NCI-H774 (cell line): ENCODE measurements at regions not wholly inside any gene's neighbourhood (a gene's known extent, or its start where the extent isn't known, plus 50 kb on each side); places are given as distances from the start of the nearest gene placed in this dataset.
"Not testable (repeated sequence)": the region's sequence is repeated elsewhere in the genome, so short reads cannot be mapped to it uniquely, and the experiment has no call there.

Source experiments
- DNase-seq: peaks from one replicate; lab custom pipeline; 2025; lab: John Stamatoyannopoulos, UW

DNA sequence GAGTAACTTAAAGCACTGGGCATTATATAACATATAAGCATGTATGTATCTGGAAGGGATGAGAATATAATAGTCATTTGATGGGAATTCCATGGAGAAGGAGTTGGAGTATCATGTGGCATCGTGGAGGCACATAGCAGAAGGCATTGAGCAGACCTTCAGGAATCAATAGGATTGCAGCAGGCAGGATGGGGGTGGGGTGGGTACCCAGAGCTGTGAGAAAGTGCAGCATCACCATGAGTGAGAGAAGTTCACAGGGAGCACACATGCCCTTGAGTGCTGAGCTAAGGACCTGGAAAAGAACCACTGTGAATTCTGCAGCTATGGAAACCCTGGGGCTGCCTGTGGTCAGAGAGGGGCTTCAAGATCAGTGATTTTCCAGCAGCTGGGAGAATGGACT is 57.3 kb downstream of the MED10 start:
- no peak for DNase-seq

- no peak for DNase-seq
Observed at GRCh38 chr5:6319116-6319515, 59.2 kb downstream of the MED10 start.

DNA sequence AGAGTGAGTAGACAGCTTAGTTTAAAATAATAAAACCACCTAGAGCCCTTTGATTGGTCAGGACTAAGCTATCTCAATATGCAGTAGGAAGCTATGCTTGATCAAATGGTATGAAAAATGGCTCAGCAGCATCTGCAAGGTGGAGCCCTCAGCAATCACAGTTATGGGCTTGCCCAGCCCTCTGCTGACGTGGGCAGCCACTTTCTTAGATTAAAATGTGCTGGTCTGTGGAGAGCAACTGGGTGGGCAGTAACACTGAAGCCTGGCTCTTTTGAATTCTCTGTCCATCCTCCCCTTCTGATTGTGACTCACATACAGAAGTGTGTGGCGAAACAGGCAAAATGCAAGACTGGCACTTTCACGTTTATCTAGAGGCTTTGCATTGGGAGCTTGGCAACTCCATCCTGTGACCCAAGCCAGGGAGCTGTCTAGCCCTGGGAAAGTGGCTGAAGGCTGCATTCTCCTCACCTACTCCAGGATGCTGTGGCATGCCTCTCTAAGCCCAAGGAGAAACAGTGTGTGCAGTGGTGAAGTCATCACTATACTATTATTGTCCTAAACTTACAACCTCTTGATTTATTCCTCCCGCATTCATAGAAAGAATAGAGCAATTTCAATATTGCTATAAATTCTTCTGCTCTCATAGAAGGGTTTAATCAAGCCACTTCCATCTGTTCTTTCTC is 61.1 kb downstream of the MED10 start:
- DNase-seq: no peak

DNA sequence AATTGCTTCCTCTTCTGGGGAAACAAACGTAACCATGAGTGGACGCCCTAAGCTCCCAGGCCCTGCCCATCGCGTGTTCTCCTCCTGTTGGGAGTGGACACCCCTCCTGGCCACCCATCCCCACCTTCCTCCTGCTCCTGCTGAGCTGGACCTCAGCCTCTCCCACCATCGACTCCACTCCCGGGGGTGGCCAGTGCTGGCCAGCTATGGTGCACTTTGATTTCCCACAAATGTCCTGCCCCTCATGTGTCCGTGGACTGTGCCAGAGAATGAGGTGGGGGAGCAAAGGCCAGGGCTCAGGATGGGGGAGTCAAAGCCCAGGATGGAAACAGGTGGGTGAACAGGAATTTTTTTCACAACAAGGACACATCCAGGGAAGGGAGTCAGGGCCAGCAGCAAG is 62.8 kb downstream of the MED10 start:
- no peak for DNase-seq

DNA sequence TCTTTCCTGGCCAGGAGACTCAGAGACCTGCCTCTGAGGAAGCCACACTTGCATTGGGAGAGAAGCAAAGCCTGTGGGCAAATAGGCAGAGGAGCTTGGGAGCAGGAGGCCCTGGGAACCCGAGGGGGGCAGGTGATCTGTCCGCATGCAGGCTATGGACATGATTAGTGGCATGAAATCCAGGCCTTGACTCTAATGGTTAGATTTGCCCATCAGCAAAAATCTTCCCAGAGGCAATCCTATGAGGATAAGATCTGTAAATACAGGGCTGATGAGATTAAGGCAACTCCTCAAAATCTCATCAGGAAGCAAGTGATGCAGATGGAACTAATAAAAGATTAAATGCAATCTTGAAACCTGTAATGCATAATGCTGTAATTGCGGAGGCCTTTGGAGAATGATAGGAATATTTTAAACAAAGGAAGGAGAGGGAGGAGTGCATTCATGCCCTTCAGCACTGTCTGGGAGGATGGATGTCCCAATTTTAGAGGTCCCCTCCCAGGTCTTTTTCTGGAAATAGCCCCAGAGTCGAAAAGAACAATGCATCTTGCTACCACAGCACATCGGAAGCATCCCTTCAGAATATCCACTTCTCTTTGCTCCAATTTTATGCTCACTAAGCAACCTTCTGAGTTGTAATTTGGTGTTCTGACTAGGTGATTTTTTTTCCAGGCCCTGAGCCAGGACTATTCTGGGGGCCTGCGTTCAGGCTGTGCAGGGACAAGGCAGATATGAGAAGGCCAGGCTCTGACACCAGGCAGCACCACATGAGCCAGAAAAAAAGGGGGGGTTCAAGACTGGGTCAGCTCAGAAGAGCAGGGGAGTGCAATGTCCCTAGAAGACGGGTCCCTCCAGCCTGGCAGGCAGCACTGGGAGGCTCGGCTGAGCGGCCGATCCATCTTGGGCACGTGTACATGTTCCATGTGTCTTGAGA is 66.5 kb downstream of the MED10 start:
- no peak for DNase-seq

DNA sequence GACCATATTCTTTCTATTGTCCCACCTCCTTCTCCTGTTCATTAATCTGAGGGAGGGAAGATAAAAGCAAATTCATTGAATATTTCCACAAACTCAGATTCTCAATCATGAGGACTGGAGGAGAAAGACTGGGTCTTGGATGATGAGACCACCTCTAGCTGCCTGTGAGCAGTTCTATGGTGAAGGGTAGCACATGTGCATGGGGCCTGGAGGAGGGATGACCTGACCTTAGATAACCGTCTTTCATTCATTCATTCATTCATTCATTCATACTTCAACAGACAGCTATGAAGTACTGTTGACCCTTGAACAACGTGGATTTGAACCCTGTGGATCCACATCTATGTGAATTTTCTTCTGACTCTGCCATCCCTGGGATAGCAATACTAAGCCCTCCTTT is 68.4 kb downstream of the MED10 start:
- no peak for DNase-seq

DNA sequence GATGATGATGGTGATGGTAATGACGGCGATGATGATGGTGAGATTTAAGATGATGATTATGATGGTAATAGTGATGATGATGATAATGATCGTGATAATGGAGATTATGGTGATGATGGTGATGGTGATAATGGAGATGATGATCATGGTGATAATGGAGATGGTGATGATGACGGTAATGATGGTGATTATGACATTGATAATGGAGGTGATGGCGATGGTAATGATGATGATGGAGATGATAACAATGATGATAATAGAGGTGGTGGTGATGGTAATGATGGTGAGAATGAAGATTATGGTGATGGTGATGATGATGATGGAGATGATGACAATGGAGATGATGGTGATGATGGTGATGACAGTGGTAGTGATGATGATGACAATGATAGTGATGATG is 69.7 kb downstream of the MED10 start:
- DNase-seq: no peak

GRCh38 chr5:6307304-6307703 is 71.0 kb downstream of the MED10 start:
- DNase-seq: no peak

- DNase-seq: no peak
Observed at GRCh38 chr5:6305853-6306252, 72.5 kb downstream of the MED10 start.

DNA sequence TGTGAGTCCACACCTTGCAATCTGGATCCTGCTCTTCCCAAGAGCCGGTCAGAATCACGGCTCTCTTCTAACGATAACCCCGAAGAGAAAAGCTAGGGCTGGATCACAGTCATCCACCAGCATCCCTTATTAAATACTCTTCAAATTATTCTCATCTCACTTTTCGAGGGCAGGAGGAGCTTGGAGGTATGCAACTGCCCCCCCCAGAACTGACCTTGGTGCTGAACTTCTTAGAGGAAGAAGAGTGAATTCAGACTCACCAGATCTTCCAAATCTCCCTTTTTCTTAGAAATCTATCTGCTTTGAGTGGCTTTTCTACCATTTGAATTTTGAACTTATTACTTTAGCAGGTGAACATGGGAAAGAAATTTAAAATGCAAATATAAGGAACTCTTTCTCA is 75.7 kb downstream of the MED10 start:
- DNase-seq: no peak

- peak; percentile 55 for DNase-seq
Observed at GRCh38 chr5:6302075-6302474, 76.3 kb downstream of the MED10 start.

DNA sequence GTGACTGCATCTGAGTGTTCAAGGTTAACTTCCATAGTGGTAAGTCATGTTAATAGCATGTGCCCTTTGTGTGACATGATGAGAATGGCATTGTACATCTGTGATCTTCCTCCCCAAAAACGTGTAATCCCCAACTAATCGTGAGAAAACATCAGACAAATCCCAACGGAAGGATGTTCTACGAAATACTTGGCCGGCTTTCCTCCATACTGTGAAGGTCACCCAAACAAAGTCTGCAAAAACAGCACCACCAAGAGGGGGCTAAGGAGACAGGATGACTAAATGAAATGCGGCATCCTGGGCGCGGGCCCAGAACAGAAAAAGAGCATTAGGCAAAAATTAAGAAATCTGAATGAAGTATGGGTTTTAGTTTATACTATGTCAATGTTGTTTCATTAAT is 81.8 kb downstream of the MED10 start:
- no peak for DNase-seq

DNA sequence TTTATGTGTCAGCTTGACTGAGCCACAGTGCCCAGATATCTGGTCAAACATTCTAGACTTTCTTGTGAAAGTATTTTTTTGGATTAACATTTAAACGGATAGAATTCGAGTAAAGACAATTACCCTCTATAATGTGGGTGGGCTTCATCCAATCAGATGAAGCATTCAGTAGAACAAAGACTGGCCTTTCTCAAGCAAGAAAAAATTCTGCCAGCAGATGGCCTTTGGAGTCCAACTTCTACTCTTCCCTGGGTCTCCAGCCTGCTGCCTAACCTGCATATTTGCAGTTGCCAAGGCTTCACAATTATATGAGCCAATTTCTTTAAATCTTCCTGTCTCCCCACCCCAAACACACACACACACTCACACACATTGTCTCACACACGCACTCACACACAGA is 86.4 kb downstream of the MED10 start:
- no peak for DNase-seq

- DNase-seq: no peak
Observed at GRCh38 chr5:6289239-6289638, 89.1 kb downstream of the MED10 start.

DNA sequence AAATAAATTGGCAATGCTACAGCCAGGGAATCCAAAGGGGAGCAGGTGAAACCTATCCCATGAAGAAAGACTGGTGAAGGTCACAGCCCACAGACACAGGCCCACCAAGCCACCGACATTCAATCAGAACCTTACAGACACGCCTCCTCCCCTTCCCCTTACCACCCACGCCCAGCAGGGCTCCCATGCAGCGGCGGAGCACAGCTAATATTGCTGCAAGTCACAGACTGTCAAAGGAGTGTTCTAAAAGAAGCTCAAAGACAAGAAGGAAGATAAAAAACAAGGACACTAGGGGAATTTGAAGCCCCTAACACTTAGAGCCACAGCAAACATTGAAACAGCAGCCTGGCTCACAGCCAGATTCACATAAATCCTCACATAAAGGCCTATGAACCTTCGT is 91.2 kb downstream of the MED10 start:
- no peak for DNase-seq

- no peak for DNase-seq
Observed at GRCh38 chr5:6286404-6286803, 91.9 kb downstream of the MED10 start.

GRCh38 chr5:6284491-6284890 is 93.9 kb downstream of the MED10 start:
- not testable (repeated sequence) for DNase-seq

DNA sequence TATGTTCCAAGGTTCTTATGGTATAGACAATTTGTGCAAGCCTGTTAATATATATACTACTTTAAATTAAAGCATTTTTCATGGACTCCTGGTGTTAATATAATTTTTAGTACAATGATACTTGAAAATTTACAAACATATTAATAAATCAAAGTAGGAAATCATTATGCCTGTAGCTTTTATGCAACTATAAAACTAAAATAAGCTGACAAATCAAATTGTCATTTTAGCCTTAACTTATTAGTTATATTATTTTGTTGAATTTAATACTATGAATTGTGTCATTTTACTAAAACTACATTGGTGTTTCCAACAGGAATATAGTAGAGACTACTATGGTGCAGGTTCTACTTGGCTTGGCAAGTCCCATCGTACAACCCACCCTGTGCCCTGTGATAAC is 96.0 kb downstream of the MED10 start:
- DNase-seq: no peak

- no peak for DNase-seq
Observed at GRCh38 chr5:6281818-6282217, 96.5 kb downstream of the MED10 start.

- no peak for DNase-seq
Observed at GRCh38 chr5:6280425-6281100, 97.8 kb downstream of the MED10 start.

- no peak for DNase-seq
Observed at GRCh38 chr5:6279607-6280006, 98.7 kb downstream of the MED10 start.

- no peak for DNase-seq
Observed at GRCh38 chr5:6274846-6275543, 103.4 kb downstream of the MED10 start.
